Upper lobe of left lung (tissue), 4 donors: ENCODE measurements at regions not wholly inside any gene's neighbourhood (a gene's known extent, or its start where the extent isn't known, plus 50 kb on each side); places are given as distances from the start of the nearest gene placed in this dataset.

Source experiments
- CTCF ChIP-seq, 6 experiments: fragments of 450-650 bp in 4 of 6; fragments of 200-600 bp in 2 of 6; sonication (generic) in 2 of 6; IDR thresholded peaks; one replicate each; pipeline ENCODE4 v1.5.1; 2016 to 2019; ENCODE audit warnings: antibody characterized with exemption in 6 of 6
- POLR2AphosphoS5 ChIP-seq, 2 donors: sonication (generic); formaldehyde crosslinking; IDR thresholded peaks; one replicate each; pipeline ENCODE4 v1.5.1; 2017; ENCODE audit warnings: antibody characterized with exemption in 2 of 2

- TF ChIP-seq CTCF (IDR thresholded peaks at IDR 0.05) = no peak
- no peak for TF ChIP-seq POLR2AphosphoS5 (IDR thresholded peaks at IDR 0.05)
These were observed 151.1 kb upstream of the ROPN1 start for GRCh38 chr3:124143047-124143446.
